ENCODE measurements at regions not wholly inside any gene's neighbourhood (a gene's known extent, or its start where the extent isn't known, plus 50 kb on each side); places are given as distances from the start of the nearest gene placed in this dataset.

GRCh38 chr3:147604136-147604535 is 195.0 kb downstream of the ZIC1 start:
- DNase-seq: no peak

DNA sequence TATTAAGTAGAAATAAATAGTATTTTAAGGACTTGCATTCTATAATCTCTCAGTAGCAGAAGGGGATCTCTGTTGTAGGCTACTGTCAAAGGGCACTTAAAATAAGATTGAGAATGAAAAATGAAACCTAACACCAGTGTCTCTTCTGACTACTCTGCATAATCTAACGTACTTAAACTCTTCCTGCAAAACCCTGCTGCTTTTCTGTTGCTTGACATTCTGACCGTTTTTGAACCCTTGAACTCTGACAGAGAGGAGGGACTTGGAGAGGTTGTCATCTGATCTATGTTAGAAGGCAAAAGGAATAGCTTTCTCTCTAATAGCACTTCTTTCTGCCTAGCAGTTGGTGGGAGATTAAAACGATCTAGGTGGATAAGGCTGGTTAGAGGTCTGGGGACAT is 204.6 kb downstream of the ZIC1 start:
- DNase-seq: no peak

GRCh38 chr3:147614210-147614609 is 205.0 kb downstream of the ZIC1 start:
- no peak for DNase-seq

DNA sequence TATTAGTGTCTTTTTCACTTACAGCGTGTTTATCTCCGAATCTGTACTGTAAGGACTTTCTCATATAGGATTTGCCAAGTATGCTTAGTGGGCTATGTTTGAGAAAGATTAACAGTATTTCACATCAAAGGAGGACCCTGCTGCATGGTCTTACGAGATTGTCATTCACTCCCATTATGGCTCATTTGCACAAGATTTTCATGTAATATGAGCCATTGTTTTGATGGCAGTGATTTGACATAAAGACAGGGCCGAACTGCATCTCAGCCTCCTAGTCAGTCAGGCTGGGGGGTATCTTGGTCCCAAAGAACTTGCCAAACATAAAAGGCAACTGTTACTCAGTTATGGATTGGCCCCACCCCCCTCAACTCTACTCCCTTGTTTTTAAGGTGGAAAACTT is 205.9 kb downstream of the ZIC1 start:
- no peak for DNase-seq

- DNase-seq: peak; percentile 51
These were observed 207.9 kb downstream of the ZIC1 start for GRCh38 chr3:147616998-147617619.

- DNase-seq: no peak
These were observed 209.5 kb downstream of the ZIC1 start for GRCh38 chr3:147618691-147619090.

DNA sequence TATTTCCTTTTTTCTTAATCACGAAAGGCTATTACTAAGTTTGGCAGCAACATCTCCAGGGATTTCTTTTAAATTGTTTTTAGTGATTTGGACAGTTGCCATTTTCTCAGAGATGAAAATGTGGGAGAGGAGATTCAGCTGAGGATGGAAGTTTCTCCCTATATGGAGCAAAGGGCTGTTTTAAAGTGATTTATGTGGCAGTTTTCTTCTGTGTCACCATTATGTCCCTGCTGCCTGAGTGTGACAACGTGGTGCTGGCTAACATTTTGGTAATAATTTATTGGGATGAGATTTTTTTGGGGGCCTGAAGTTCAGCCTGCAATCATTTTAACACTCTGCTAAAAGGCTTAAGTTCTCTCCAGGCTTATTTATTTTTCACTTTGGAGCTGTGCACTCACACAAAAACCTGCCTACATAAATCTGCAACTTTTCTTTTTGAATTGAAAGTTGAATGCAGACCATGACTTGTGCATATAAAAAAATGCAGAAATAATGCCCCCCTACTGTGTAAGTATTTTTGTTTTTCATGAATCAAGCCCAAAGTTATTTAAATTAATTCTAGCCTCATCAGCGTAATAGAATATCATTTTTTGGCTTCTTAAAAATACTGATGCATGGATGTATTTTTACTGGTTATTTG is 210.9 kb downstream of the ZIC1 start:
- no peak for DNase-seq

DNA sequence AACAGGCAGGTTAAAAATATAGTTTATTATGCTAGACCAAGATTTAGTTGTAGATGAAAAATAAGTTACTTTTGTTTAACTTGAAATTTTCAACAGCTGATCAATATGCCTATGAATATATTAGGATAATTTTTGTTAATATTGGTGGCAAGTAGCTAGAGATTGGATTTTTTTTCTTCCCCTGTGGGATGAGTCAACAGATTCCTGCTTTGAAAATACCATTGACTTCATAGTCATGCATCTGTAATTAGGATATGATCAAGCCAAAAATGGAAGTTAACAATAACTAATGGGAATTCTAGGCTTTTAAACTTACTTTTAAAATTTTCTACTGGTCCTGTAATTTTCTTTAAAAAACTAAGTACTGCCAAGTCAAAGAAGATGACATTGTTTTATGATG is 211.7 kb downstream of the ZIC1 start:
- no peak for DNase-seq

- no peak for DNase-seq
These were observed 221.8 kb downstream of the ZIC1 start for GRCh38 chr3:147630921-147631415.

DNA sequence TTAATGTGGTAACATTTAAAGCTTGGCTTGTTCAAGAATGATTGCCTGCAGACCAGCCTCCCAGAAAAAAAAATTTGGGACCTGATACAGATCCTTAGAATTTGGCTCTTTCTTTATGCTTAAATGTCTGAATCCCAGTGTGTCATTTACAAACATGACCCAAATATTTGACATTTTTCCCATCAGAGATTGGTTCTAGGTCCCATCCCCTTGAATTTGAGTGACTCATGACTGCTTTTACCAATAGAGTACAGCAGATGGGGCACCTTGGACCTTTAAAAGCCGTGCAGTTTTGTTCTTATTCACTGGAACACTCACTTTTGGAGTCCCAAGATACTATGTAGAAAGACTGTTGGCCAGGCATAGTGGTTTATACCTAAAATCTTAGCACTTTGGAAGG is 231.6 kb downstream of the ZIC1 start:
- no peak for DNase-seq

- no peak for DNase-seq
These were observed 236.6 kb downstream of the ZIC1 start for GRCh38 chr3:147645761-147646160.

DNA sequence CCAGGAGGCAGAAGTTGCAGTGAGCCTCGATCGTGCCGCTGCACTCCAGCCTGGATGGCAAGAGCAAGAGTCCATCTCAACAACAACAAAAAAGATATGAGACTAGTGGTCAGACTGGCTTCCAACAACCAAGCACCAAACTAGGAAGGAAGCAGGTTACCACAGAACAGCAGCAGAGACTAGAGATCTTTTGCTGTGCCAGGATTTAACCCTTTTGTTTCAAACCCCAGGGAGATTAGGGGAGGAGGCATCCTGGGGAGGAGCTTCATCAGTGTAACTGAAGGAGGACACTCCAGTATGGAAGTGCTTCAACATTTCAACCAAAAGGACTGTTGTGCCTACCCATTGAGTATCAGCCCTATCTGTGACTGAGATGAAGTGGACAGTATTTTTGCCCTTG is 240.3 kb downstream of the ZIC1 start:
- DNase-seq: no peak

- DNase-seq: no peak
These were observed 242.1 kb downstream of the ZIC1 start for GRCh38 chr3:147651107-147651778.

GRCh38 chr3:147652651-147653366 is 243.6 kb downstream of the ZIC1 start:
- DNase-seq: no peak

GRCh38 chr3:147653367-147653923 is 244.3 kb downstream of the ZIC1 start:
- no peak for DNase-seq

DNA sequence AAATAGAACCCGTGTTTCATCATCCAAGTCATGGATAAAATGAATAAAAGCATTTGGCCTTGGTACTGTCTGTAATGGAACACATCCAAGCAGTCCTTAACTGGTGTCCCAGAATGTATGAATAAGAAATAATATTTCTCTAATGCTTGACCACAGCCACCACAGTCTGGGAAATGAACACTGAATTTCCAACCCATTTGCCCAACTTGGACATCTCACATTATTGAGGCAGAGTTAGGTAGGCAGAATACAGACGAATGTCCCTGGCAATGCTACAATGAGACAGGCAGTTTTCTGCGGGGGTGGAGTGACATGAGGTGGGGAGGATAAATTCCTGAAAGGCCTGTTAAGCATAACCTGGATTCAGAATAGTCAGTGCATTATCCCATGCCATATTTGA is 245.7 kb downstream of the ZIC1 start:
- no peak for DNase-seq

- no peak for DNase-seq
These were observed 246.1 kb downstream of the ZIC1 start for GRCh38 chr3:147655236-147655635.

DNA sequence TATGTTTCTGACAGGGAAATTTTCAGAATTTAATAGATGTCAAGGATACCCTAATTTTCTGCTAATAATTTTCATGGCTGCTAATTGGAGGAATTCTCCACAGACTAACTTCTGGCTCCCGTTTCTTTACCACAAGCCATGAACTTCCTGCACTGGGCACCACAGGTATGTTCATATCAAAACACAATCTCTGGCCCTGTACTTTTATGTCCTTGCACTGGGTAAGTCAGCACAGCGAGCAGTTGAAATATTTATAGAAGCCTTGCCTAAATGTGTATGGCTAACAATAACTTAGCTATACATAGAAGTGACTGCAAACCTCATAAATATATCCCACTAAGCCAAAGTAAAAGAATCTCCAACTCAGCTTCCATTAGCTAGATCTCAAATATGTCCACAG is 246.9 kb downstream of the ZIC1 start:
- DNase-seq: no peak

GRCh38 chr3:147661916-147662315 is 252.8 kb downstream of the ZIC1 start:
- DNase-seq: no peak

GRCh38 chr3:147662705-147663104 is 253.5 kb downstream of the ZIC1 start:
- DNase-seq: no peak

GRCh38 chr3:147669077-147669476 is 259.9 kb downstream of the ZIC1 start:
- no peak for DNase-seq

- no peak for DNase-seq
These were observed 262.9 kb downstream of the ZIC1 start for GRCh38 chr3:147672035-147672434.

DNA sequence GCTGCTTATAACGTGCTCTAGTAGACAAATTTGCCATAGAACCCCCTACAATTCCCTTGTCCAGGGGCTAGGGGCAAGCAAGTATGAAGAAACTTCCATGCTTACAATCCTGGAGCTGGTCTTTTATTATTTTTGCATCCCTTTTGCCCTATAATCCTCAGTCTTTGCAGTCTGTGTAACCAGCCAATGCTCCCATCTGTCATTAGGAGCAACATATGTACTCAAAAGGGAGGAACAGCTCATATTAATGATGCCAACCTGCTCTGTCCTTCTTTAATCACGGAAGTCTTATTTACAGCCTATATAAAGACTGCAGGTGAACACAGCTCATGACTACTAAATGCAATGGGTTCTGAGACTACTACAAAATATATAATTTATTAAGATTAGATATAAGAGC is 263.3 kb downstream of the ZIC1 start:
- DNase-seq: no peak
